ENCODE measurements at regions not wholly inside any gene's neighbourhood (a gene's known extent, or its start where the extent isn't known, plus 50 kb on each side); places are given as distances from the start of the nearest gene placed in this dataset.

DNA sequence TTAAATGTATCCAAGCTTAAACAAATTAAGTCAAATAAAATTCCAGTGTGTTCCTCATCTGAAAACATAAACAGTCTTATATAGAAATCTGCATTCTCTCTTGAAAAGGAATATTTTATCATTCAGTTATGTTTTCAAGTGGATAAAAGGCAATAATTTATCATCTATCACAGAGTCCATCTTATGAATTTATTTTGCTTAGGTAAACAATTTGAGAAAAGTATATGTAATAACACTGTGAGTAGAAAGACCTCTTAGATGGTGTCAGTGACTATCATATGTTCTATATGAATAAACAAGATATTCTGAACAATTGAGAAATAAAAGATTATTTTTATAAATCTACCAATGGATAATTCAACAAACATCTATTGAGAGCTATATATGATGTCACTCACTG is 397.6 kb upstream of the GJE1 start:
- intact Hi-C loops (cut with micrococcal nuclease): no loop called here
- TF ChIP-seq, protein P1, sequence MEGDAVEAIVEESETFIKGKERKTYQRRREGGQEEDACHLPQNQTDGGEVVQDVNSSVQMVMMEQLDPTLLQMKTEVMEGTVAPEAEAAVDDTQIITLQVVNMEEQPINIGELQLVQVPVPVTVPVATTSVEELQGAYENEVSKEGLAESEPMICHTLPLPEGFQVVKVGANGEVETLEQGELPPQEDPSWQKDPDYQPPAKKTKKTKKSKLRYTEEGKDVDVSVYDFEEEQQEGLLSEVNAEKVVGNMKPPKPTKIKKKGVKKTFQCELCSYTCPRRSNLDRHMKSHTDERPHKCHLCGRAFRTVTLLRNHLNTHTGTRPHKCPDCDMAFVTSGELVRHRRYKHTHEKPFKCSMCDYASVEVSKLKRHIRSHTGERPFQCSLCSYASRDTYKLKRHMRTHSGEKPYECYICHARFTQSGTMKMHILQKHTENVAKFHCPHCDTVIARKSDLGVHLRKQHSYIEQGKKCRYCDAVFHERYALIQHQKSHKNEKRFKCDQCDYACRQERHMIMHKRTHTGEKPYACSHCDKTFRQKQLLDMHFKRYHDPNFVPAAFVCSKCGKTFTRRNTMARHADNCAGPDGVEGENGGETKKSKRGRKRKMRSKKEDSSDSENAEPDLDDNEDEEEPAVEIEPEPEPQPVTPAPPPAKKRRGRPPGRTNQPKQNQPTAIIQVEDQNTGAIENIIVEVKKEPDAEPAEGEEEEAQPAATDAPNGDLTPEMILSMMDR (IDR thresholded peaks at IDR 0.05; ENCODE audit: borderline replicate concordance): no peak
- no peaks in the 10 kb centered on the region for H3K4me1 ChIP-seq
- no peaks in the 10 kb centered on the region for H3K36me3 ChIP-seq
- H3K27ac ChIP-seq (replicated peaks): no peak overlapping the region
- no peak overlapping the region for H3K4me3 ChIP-seq
- DNase-seq: no peak
- H3K27me3 ChIP-seq (ENCODE audit: low read depth): no peaks in the 10 kb centered on the region
- H3K9me3 ChIP-seq (replicated peaks): peaks cover 8% of the 10 kb centered on the region

DNA sequence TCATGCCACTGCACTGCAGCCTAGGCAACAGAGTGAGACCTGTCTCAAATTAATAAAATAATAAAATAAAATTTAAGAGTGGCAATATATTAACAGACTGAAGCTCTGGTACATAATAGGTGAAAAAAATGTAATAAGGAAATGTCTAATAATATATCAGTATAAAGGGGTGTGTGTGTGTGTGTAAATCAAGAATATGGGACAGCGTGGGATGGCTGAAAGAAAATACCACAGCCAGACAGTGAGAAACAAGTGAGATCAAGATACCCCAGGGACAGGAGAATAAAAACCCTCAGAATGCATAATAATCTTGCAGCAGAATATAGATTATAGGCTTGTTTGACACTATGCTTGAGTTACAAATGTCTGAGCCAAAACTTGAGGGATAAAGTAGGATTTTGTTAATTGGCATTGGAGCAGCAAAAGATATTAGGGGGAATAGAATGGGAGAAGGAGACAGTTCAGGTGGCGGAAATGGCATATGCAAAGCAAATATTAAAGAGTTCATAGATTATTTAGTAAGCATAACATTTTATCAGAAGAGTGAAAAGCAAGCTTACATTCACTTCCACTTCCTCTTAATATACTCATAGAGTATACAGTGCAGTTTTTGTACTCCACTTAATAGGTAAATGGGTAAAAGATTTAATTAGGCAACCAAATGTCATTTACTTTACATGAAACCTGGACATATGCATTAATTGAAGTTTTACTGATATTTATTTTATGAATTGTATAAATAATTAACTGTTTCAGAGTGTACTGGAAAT is 398.5 kb upstream of the GJE1 start:
- Histone ChIP-seq H3K4me3 (no peak overlapping the region), H3K4me1 (no peaks in the 10 kb centered on the region), H3K9me3 (replicated peaks) (peaks cover 8% of the 10 kb centered on the region), H3K27me3 (ENCODE audit: low read depth) (no peaks in the 10 kb centered on the region), H3K27ac (replicated peaks) (no peak overlapping the region), H3K36me3 (no peaks in the 10 kb centered on the region)
- intact Hi-C loops (cut with micrococcal nuclease): no loop called here
- no peak for DNase-seq
- TF ChIP-seq, protein P1 (IDR thresholded peaks at IDR 0.05; ENCODE audit: borderline replicate concordance): no peak

DNA sequence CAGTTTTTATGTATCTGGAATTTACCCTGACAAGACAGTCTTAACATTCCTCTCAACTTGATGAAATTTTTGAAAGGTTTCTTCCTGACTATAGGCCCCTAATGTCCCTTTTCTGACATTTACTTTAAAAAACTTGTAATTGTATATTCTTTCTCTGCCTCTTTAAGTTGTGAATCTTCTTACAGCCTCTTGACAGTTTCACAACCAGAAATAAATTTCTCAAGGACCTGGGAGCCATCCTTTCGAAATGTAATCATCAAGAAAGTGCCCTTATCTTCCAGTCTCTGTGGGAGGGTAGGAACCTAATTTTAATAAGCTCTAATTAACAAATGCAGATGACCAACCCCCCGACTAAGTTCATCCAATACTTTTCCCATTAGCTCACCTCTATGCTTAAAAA is 403.6 kb upstream of the GJE1 start:
- no peaks in the 10 kb centered on the region for H3K27me3 ChIP-seq (ENCODE audit: low read depth)
- TF ChIP-seq, protein P1 (IDR thresholded peaks at IDR 0.05; ENCODE audit: borderline replicate concordance): no peak

DNA sequence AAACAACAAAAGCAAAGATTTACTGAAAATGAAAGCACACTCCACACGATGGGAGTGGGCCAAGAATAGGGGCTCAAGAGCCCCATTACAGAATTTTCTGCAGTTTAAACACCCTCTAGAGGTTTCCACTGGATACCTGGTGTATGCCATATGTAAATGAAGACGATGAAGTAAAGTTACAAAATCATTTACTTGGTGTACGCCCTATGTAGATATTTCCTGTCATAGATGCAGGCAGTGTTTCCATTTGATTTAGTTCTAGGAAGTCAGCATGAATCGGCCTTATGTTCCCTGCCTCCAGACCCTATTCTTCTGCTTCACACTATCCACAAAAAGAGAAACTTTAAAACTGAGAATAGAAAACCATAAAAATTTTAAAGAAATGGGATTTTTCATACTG is 404.4 kb upstream of the GJE1 start:
- H3K36me3 ChIP-seq: no peaks in the 10 kb centered on the region
- no peak overlapping the region for H3K4me3 ChIP-seq
- H3K4me1 ChIP-seq: no peaks in the 10 kb centered on the region
- no peak for DNase-seq
- no peaks in the 10 kb centered on the region for H3K27me3 ChIP-seq (ENCODE audit: low read depth)
- no peak overlapping the region for H3K27ac ChIP-seq (replicated peaks)
- H3K9me3 ChIP-seq (replicated peaks): peaks cover 8% of the 10 kb centered on the region
- TF ChIP-seq, protein P1 (IDR thresholded peaks at IDR 0.05; ENCODE audit: borderline replicate concordance): no peak
- intact Hi-C loops (cut with micrococcal nuclease): no loop called here

More for the DNA sequence above, 403.6 kb upstream of the GJE1 start:
- Histone ChIP-seq H3K4me3 (no peak overlapping the region), H3K4me1 (no peaks in the 10 kb centered on the region), H3K36me3 (no peaks in the 10 kb centered on the region), H3K9me3 (replicated peaks) (peaks cover 8% of the 10 kb centered on the region), H3K27ac (replicated peaks) (no peak overlapping the region)
- DNase-seq: no peak
- intact Hi-C loops (cut with micrococcal nuclease): no loop called here

DNA sequence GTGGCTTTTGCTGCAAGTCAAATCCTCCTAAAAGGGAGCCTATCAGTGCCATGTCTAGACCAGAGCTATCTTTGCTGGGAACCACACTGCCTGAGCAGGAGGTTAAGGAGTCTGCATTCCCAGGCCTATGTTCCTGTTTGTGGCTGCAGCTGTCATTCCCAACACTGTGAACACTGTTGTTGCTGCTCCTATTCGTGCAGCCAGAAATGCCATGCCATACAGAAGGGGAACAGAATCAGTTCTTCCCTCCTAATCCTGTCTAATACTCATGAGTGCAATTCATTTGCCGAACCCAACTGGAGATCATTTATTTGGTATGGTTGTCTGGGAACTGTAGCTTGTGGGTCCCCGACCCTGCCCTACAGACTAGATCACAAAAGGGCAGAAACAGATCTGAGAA is 406.5 kb upstream of the GJE1 start:
- H3K36me3 ChIP-seq: no peaks in the 10 kb centered on the region
- DNase-seq: no peak
- intact Hi-C loops (cut with micrococcal nuclease): no loop called here
- H3K27me3 ChIP-seq (ENCODE audit: low read depth): no peaks in the 10 kb centered on the region
- TF ChIP-seq, protein P1 (IDR thresholded peaks at IDR 0.05; ENCODE audit: borderline replicate concordance): no peak
- no peak overlapping the region for H3K4me3 ChIP-seq
- H3K27ac ChIP-seq (replicated peaks): no peak overlapping the region
- no peaks in the 10 kb centered on the region for H3K4me1 ChIP-seq
- H3K9me3 ChIP-seq (replicated peaks): peaks cover 5% of the 10 kb centered on the region
